ENCODE measurements at regions not wholly inside any gene's neighbourhood (a gene's known extent, or its start where the extent isn't known, plus 50 kb on each side); places are given as distances from the start of the nearest gene placed in this dataset.

- no peak for TF ChIP-seq CTCF (IDR thresholded peaks at IDR 0.05)
- Histone ChIP-seq H3K4me3 (replicated peaks in 1 of 3; ENCODE audit: low read depth in 2 of 3, low read length in 3 of 3) (no peak overlapping the region), H3K9me3 (replicated peaks in 1 of 2; ENCODE audit: control insufficient read depth in 1 of 2, insufficient read depth in 1 of 2, low read length in 2 of 2) (no peaks in the 10 kb centered on the region), H3K27ac (ENCODE audit: low read depth in 1 of 2, low read length in 2 of 2) (no peak overlapping the region), H3K4me1 (ENCODE audit: control insufficient read depth in 1 of 2, insufficient read depth in 2 of 2, low read length in 2 of 2) (no peaks in the 10 kb centered on the region), H2AFZ (ENCODE audit: insufficient read depth, low read depth, low read length, poor library complexity, severe bottlenecking) (no peak overlapping the region), H3K4me2 (replicated peaks; ENCODE audit: extremely low read depth, low read length, poor library complexity, severe bottlenecking) (no peak overlapping the region), H3K79me2 (ENCODE audit: insufficient read depth, low read length) (no peaks in the 10 kb centered on the region), H3K9ac (ENCODE audit: insufficient read depth, low read length, poor library complexity, severe bottlenecking) (no peak overlapping the region), H3K36me3 (replicated peaks in 1 of 2; ENCODE audit: control insufficient read depth in 1 of 2, insufficient read depth in 2 of 2, low read length in 2 of 2) (no peaks in the 10 kb centered on the region), H4K20me1 (ENCODE audit: insufficient read depth, low read length) (no peaks in the 10 kb centered on the region), H3K27me3 (ENCODE audit: control insufficient read depth in 2 of 2, insufficient read depth in 2 of 2, low read length in 2 of 2) (no peaks in the 10 kb centered on the region)
- Mint-ChIP-seq H3K27ac (no peak overlapping the region), H3K9me3 (peaks cover 0 to 5% (median 0%) of the 10 kb centered on the region in 7 donors), H3K27me3 (ENCODE audit: low read depth in 3 of 3) (peaks cover 4 to 14% (median 10%) of the 10 kb centered on the region in 3 donors), H3K36me3 (no peaks in the 10 kb centered on the region), H3K4me3 (no peak overlapping the region), H3K4me1 (no peaks in the 10 kb centered on the region)
- DNase-seq, result no peak
- intact Hi-C loops (cut with micrococcal nuclease), result no loop called here
- 77% methylated on average over 7 of the region's 16 CpGs for WGBS (ENCODE audit: insufficient coverage)
Observed at GRCh38 chr13:111033172-111034130, 81.7 kb upstream of the ARHGEF7 start.

GRCh38 chr13:111031531-111031961 is 83.6 kb upstream of the ARHGEF7 start:
- H3K79me2 ChIP-seq (ENCODE audit: insufficient read depth, low read length), result no peaks in the 10 kb centered on the region

More at GRCh38 chr13:111031531-111031961, 83.6 kb upstream of the ARHGEF7 start:
- intact Hi-C loops (cut with micrococcal nuclease), result no loop called here
- Histone ChIP-seq H4K20me1 (ENCODE audit: insufficient read depth, low read length) (no peaks in the 10 kb centered on the region), H3K36me3 (replicated peaks in 1 of 2; ENCODE audit: control insufficient read depth in 1 of 2, insufficient read depth in 2 of 2, low read length in 2 of 2) (no peaks in the 10 kb centered on the region), H3K27ac (ENCODE audit: low read depth in 1 of 2, low read length in 2 of 2) (no peak overlapping the region), H3K4me1 (ENCODE audit: control insufficient read depth in 1 of 2, insufficient read depth in 2 of 2, low read length in 2 of 2) (no peaks in the 10 kb centered on the region), H3K4me2 (replicated peaks; ENCODE audit: extremely low read depth, low read length, poor library complexity, severe bottlenecking) (no peak overlapping the region), H3K27me3 (ENCODE audit: control insufficient read depth in 2 of 2, insufficient read depth in 2 of 2, low read length in 2 of 2) (no peaks in the 10 kb centered on the region), H3K9me3 (replicated peaks in 1 of 2; ENCODE audit: control insufficient read depth in 1 of 2, insufficient read depth in 1 of 2, low read length in 2 of 2) (no peaks in the 10 kb centered on the region), H2AFZ (ENCODE audit: insufficient read depth, low read depth, low read length, poor library complexity, severe bottlenecking) (no peak overlapping the region), H3K4me3 (replicated peaks in 1 of 3; ENCODE audit: low read depth in 2 of 3, low read length in 3 of 3) (no peak overlapping the region), H3K9ac (ENCODE audit: insufficient read depth, low read length, poor library complexity, severe bottlenecking) (no peak overlapping the region)
- H3K4me3 Mint-ChIP-seq, result no peak overlapping the region
- H3K27ac Mint-ChIP-seq, result no peak overlapping the region
- H3K36me3 Mint-ChIP-seq, result no peaks in the 10 kb centered on the region
- peaks cover 4 to 8% (median 5%) of the 10 kb centered on the region in 3 donors for H3K27me3 Mint-ChIP-seq (ENCODE audit: low read depth in 3 of 3)
- H3K4me1 Mint-ChIP-seq, result no peaks in the 10 kb centered on the region
- no peak for TF ChIP-seq CTCF (IDR thresholded peaks at IDR 0.05)
- no peak for DNase-seq
- WGBS (ENCODE audit: insufficient coverage), result 99% methylated on average over 7 of the region's 8 CpGs
- peaks cover 0 to 5% (median 0%) of the 10 kb centered on the region in 7 donors for H3K9me3 Mint-ChIP-seq
